ENCODE measurements at regions not wholly inside any gene's neighbourhood (a gene's known extent, or its start where the extent isn't known, plus 50 kb on each side); places are given as distances from the start of the nearest gene placed in this dataset.
A peak's percentile ranks its signal among the peaks of the same experiment; 100 is the strongest.

DNA sequence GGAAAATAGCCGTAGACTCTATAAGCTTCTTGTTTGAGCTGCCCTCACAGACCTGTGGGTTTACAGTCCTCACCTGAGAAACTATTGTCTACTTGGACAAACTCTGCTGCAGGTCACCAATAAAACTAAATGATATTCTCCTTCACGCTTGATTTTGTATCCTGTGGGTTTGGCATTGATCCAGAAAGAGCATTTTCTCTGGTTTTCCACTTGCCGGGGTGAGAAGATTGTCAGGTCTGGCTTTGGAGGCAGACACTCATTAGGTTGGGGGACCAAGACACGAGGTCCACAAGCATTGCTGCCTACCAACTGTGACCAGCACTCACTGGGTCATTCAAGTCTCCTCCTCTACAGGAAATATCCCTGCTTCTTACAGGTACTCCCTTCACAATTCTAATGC, 68.5 kb downstream of the CDC14C start:
- no CpG with 5 or more reads among the region's 4 CpGs for WGBS (ENCODE audit: extremely low coverage, insufficient coverage, low lambda C conversion rate)
- no peak overlapping the region for H3K4me2 ChIP-seq (ENCODE audit: low read length)
- no peak overlapping the region for H2AK5ac ChIP-seq (ENCODE audit: low read length)
- no peaks in the 10 kb centered on the region for H3K79me1 ChIP-seq (ENCODE audit: low read length)
- peak overlapping the region; percentile 24 for H3K18ac ChIP-seq (ENCODE audit: low read length)
- H3K9ac ChIP-seq (ENCODE audit: low read length) = no peak overlapping the region
- H3K27me3 ChIP-seq (ENCODE audit: insufficient read depth, low read length, poor library complexity) = no peaks in the 10 kb centered on the region
- no peaks in the 10 kb centered on the region for H3K79me2 ChIP-seq (ENCODE audit: control insufficient read depth, insufficient read depth, low read length)
- no peak overlapping the region for H3K27ac ChIP-seq (ENCODE audit: low read depth, low read length)
- H3K4ac ChIP-seq (ENCODE audit: low read depth, low read length) = no peak overlapping the region
- no peak overlapping the region for H2BK120ac ChIP-seq (ENCODE audit: low read depth, low read length)
- H3K4me1 ChIP-seq (ENCODE audit: control insufficient read depth, low read depth, low read length) = no peaks in the 10 kb centered on the region
- no peak overlapping the region for H3K4me3 ChIP-seq (ENCODE audit: low read length)
- no peak overlapping the region for H2BK5ac ChIP-seq (ENCODE audit: low read length)
- no peak overlapping the region for H3K23ac ChIP-seq (ENCODE audit: low read length)
- DNase-seq = no peak
- no peak overlapping the region for H2BK15ac ChIP-seq (replicated peaks; ENCODE audit: low read depth)
- H4K8ac ChIP-seq (ENCODE audit: low read depth, low read length) = no peak overlapping the region
- H3K56ac ChIP-seq (ENCODE audit: low read length) = no peak overlapping the region
- no peak overlapping the region for H4K5ac ChIP-seq (ENCODE audit: low read length)
- no peaks in the 10 kb centered on the region for H3K36me3 ChIP-seq (ENCODE audit: control insufficient read depth, insufficient read depth, low read length)

DNA sequence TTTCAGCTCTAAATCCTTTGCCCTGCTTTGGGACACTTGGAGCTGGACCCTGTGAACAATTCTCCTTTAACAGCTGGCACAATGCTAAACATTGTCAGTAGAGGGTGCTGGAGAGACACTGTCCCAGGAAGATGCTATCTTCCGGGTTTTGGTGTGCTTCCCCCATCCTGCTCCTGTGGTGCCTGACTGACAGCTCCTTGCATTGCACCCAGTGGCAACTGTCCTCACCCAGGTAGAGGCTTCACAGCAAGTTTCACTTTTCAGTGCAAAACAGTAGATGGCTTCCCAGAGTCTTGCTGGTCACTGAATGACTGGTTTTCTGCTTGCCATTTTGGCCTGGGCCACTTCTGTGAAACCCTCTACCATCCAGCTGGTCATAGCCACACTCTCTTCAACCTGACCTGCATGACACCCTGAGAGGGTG, 77.3 kb downstream of the CDC14C start:
- Histone ChIP-seq H3K4me2 (ENCODE audit: low read length) (no peak overlapping the region), H4K5ac (ENCODE audit: low read length) (no peak overlapping the region), H3K4me3 (ENCODE audit: low read length) (no peak overlapping the region), H2BK120ac (ENCODE audit: low read depth, low read length) (no peak overlapping the region), H4K8ac (ENCODE audit: low read depth, low read length) (no peak overlapping the region), H3K79me1 (ENCODE audit: low read length) (no peaks in the 10 kb centered on the region), H3K79me2 (ENCODE audit: control insufficient read depth, insufficient read depth, low read length) (no peaks in the 10 kb centered on the region), H3K36me3 (ENCODE audit: control insufficient read depth, insufficient read depth, low read length) (no peaks in the 10 kb centered on the region), H3K9ac (ENCODE audit: low read length) (no peak overlapping the region), H3K4ac (ENCODE audit: low read depth, low read length) (no peak overlapping the region), H3K27ac (ENCODE audit: low read depth, low read length) (no peak overlapping the region), H2AK5ac (ENCODE audit: low read length) (no peak overlapping the region), H3K4me1 (ENCODE audit: control insufficient read depth, low read depth, low read length) (no peaks in the 10 kb centered on the region), H3K27me3 (ENCODE audit: insufficient read depth, low read length, poor library complexity) (no peaks in the 10 kb centered on the region), H2BK15ac (replicated peaks; ENCODE audit: low read depth) (no peak overlapping the region), H2BK5ac (ENCODE audit: low read length) (no peak overlapping the region), H3K23ac (ENCODE audit: low read length) (no peak overlapping the region), H3K56ac (ENCODE audit: low read length) (no peak overlapping the region), H3K18ac (ENCODE audit: low read length) (no peak overlapping the region)
- DNase-seq = peak; percentile 91
- no CpG with 5 or more reads among the region's 1 CpG for WGBS (ENCODE audit: extremely low coverage, insufficient coverage, low lambda C conversion rate)

- no peaks in the 10 kb centered on the region for H3K79me2 ChIP-seq (ENCODE audit: control insufficient read depth, insufficient read depth, low read length)
- no peak overlapping the region for H3K23ac ChIP-seq (ENCODE audit: low read length)
- H3K79me1 ChIP-seq (ENCODE audit: low read length) = no peaks in the 10 kb centered on the region
- no peak overlapping the region for H3K56ac ChIP-seq (ENCODE audit: low read length)
- no peak for DNase-seq
- no CpG with 5 or more reads among the region's 2 CpGs for WGBS (ENCODE audit: extremely low coverage, insufficient coverage, low lambda C conversion rate)
- no peak overlapping the region for H3K27ac ChIP-seq (ENCODE audit: low read depth, low read length)
- H3K4me1 ChIP-seq (ENCODE audit: control insufficient read depth, low read depth, low read length) = no peaks in the 10 kb centered on the region
- H4K8ac ChIP-seq (ENCODE audit: low read depth, low read length) = no peak overlapping the region
- H3K4me2 ChIP-seq (ENCODE audit: low read length) = no peak overlapping the region
- no peaks in the 10 kb centered on the region for H3K36me3 ChIP-seq (ENCODE audit: control insufficient read depth, insufficient read depth, low read length)
- no peak overlapping the region for H4K5ac ChIP-seq (ENCODE audit: low read length)
- no peaks in the 10 kb centered on the region for H3K27me3 ChIP-seq (ENCODE audit: insufficient read depth, low read length, poor library complexity)
- no peak overlapping the region for H3K4me3 ChIP-seq (ENCODE audit: low read length)
- no peak overlapping the region for H2AK5ac ChIP-seq (ENCODE audit: low read length)
- H2BK120ac ChIP-seq (ENCODE audit: low read depth, low read length) = no peak overlapping the region
- H3K4ac ChIP-seq (ENCODE audit: low read depth, low read length) = no peak overlapping the region
- H2BK5ac ChIP-seq (ENCODE audit: low read length) = no peak overlapping the region
- no peak overlapping the region for H2BK15ac ChIP-seq (replicated peaks; ENCODE audit: low read depth)
- H3K9ac ChIP-seq (ENCODE audit: low read length) = no peak overlapping the region
- no peak overlapping the region for H3K18ac ChIP-seq (ENCODE audit: low read length)
These were observed 86.4 kb downstream of the CDC14C start for GRCh38 chr7:49010717-49011116.

- no peak overlapping the region for H3K4me2 ChIP-seq (ENCODE audit: low read length)
- no peak overlapping the region for H3K9ac ChIP-seq (ENCODE audit: low read length)
- no peak overlapping the region for H4K5ac ChIP-seq (ENCODE audit: low read length)
- H3K56ac ChIP-seq (ENCODE audit: low read length) = no peak overlapping the region
- WGBS (ENCODE audit: extremely low coverage, insufficient coverage, low lambda C conversion rate) = no CpG with 5 or more reads among the region's 4 CpGs
- H3K4me3 ChIP-seq (ENCODE audit: low read length) = no peak overlapping the region
- H3K27me3 ChIP-seq (ENCODE audit: insufficient read depth, low read length, poor library complexity) = no peaks in the 10 kb centered on the region
- no peak for DNase-seq
- no peaks in the 10 kb centered on the region for H3K79me1 ChIP-seq (ENCODE audit: low read length)
- no peak overlapping the region for H2BK120ac ChIP-seq (ENCODE audit: low read depth, low read length)
- no peak overlapping the region for H3K23ac ChIP-seq (ENCODE audit: low read length)
- no peak overlapping the region for H3K27ac ChIP-seq (ENCODE audit: low read depth, low read length)
- no peak overlapping the region for H2BK5ac ChIP-seq (ENCODE audit: low read length)
- no peaks in the 10 kb centered on the region for H3K36me3 ChIP-seq (ENCODE audit: control insufficient read depth, insufficient read depth, low read length)
- no peak overlapping the region for H3K4ac ChIP-seq (ENCODE audit: low read depth, low read length)
- no peak overlapping the region for H2BK15ac ChIP-seq (replicated peaks; ENCODE audit: low read depth)
- H3K4me1 ChIP-seq (ENCODE audit: control insufficient read depth, low read depth, low read length) = no peaks in the 10 kb centered on the region
- H3K79me2 ChIP-seq (ENCODE audit: control insufficient read depth, insufficient read depth, low read length) = no peaks in the 10 kb centered on the region
- no peak overlapping the region for H3K18ac ChIP-seq (ENCODE audit: low read length)
- no peak overlapping the region for H4K8ac ChIP-seq (ENCODE audit: low read depth, low read length)
- no peak overlapping the region for H2AK5ac ChIP-seq (ENCODE audit: low read length)
These were observed 90.5 kb downstream of the CDC14C start for GRCh38 chr7:49014870-49015269.

- H3K23ac ChIP-seq (ENCODE audit: low read length) = no peak overlapping the region
- H3K56ac ChIP-seq (ENCODE audit: low read length) = no peak overlapping the region
- H4K8ac ChIP-seq (ENCODE audit: low read depth, low read length) = no peak overlapping the region
- H3K4me1 ChIP-seq (ENCODE audit: control insufficient read depth, low read depth, low read length) = no peaks in the 10 kb centered on the region
- no peak overlapping the region for H2AK5ac ChIP-seq (ENCODE audit: low read length)
- H3K27me3 ChIP-seq (ENCODE audit: insufficient read depth, low read length, poor library complexity) = no peaks in the 10 kb centered on the region
- no CpG with 5 or more reads among the region's 4 CpGs for WGBS (ENCODE audit: extremely low coverage, insufficient coverage, low lambda C conversion rate)
- H2BK120ac ChIP-seq (ENCODE audit: low read depth, low read length) = no peak overlapping the region
- no peak overlapping the region for H4K5ac ChIP-seq (ENCODE audit: low read length)
- H3K4me2 ChIP-seq (ENCODE audit: low read length) = no peak overlapping the region
- no peak overlapping the region for H3K18ac ChIP-seq (ENCODE audit: low read length)
- H3K36me3 ChIP-seq (ENCODE audit: control insufficient read depth, insufficient read depth, low read length) = no peaks in the 10 kb centered on the region
- DNase-seq = no peak
- H3K4me3 ChIP-seq (ENCODE audit: low read length) = no peak overlapping the region
- H2BK5ac ChIP-seq (ENCODE audit: low read length) = no peak overlapping the region
- no peaks in the 10 kb centered on the region for H3K79me1 ChIP-seq (ENCODE audit: low read length)
- H3K4ac ChIP-seq (ENCODE audit: low read depth, low read length) = no peak overlapping the region
- H2BK15ac ChIP-seq (replicated peaks; ENCODE audit: low read depth) = no peak overlapping the region
- no peak overlapping the region for H3K9ac ChIP-seq (ENCODE audit: low read length)
- no peaks in the 10 kb centered on the region for H3K79me2 ChIP-seq (ENCODE audit: control insufficient read depth, insufficient read depth, low read length)
- no peak overlapping the region for H3K27ac ChIP-seq (ENCODE audit: low read depth, low read length)
These were observed 95.8 kb downstream of the CDC14C start for GRCh38 chr7:49020145-49020544.

- no peak overlapping the region for H4K8ac ChIP-seq (ENCODE audit: low read depth, low read length)
- no peak overlapping the region for H3K56ac ChIP-seq (ENCODE audit: low read length)
- no peak overlapping the region for H3K4me3 ChIP-seq (ENCODE audit: low read length)
- no peak overlapping the region for H2BK15ac ChIP-seq (replicated peaks; ENCODE audit: low read depth)
- no peak for DNase-seq
- H3K4ac ChIP-seq (ENCODE audit: low read depth, low read length) = no peak overlapping the region
- no peak overlapping the region for H3K23ac ChIP-seq (ENCODE audit: low read length)
- no peak overlapping the region for H2BK5ac ChIP-seq (ENCODE audit: low read length)
- no peak overlapping the region for H2BK120ac ChIP-seq (ENCODE audit: low read depth, low read length)
- H3K4me1 ChIP-seq (ENCODE audit: control insufficient read depth, low read depth, low read length) = no peaks in the 10 kb centered on the region
- no peak overlapping the region for H2AK5ac ChIP-seq (ENCODE audit: low read length)
- H3K79me1 ChIP-seq (ENCODE audit: low read length) = no peaks in the 10 kb centered on the region
- no peaks in the 10 kb centered on the region for H3K79me2 ChIP-seq (ENCODE audit: control insufficient read depth, insufficient read depth, low read length)
- no peak overlapping the region for H3K4me2 ChIP-seq (ENCODE audit: low read length)
- no peaks in the 10 kb centered on the region for H3K36me3 ChIP-seq (ENCODE audit: control insufficient read depth, insufficient read depth, low read length)
- no peak overlapping the region for H4K5ac ChIP-seq (ENCODE audit: low read length)
- H3K18ac ChIP-seq (ENCODE audit: low read length) = no peak overlapping the region
- H3K27ac ChIP-seq (ENCODE audit: low read depth, low read length) = no peak overlapping the region
- H3K27me3 ChIP-seq (ENCODE audit: insufficient read depth, low read length, poor library complexity) = no peaks in the 10 kb centered on the region
- H3K9ac ChIP-seq (ENCODE audit: low read length) = no peak overlapping the region
These were observed 98.1 kb downstream of the CDC14C start for GRCh38 chr7:49022448-49022847.

Measured in mesendoderm (in vitro differentiated cells).